ENCODE measurements at regions not wholly inside any gene's neighbourhood (a gene's known extent, or its start where the extent isn't known, plus 50 kb on each side); places are given as distances from the start of the nearest gene placed in this dataset.

- Histone ChIP-seq H2AK5ac (ENCODE audit: low read depth, low read length) (no peak overlapping the region), H4K8ac (ENCODE audit: extremely low read depth, insufficient read depth, low read length) (no peak overlapping the region), H3K36me3 (ENCODE audit: control insufficient read depth in 2 of 4, insufficient read depth in 4 of 4, low read length in 3 of 4) (no peaks in the 10 kb centered on the region), H3K4me3 (ENCODE audit: extremely low read depth in 1 of 4, insufficient read depth in 2 of 4, low read depth in 3 of 4, low read length in 4 of 4) (no peak overlapping the region), H4K91ac (replicated peaks; ENCODE audit: insufficient read length, low read length) (no peak overlapping the region), H3K27ac (ENCODE audit: low read depth, low read length) (no peak overlapping the region), H3K79me1 (ENCODE audit: low read depth, low read length) (no peaks in the 10 kb centered on the region), H3K27me3 (replicated peaks in 1 of 4; ENCODE audit: control insufficient read depth in 3 of 4, extremely low read depth in 1 of 4, insufficient read depth in 3 of 4, low read length in 3 of 4) (no peaks in the 10 kb centered on the region), H3K18ac (ENCODE audit: extremely low read depth, low read length) (no peak overlapping the region), H2AFZ (ENCODE audit: low read length) (no peak overlapping the region), H2BK20ac (ENCODE audit: low read length) (no peak overlapping the region), H2BK5ac (ENCODE audit: low read depth, low read length) (no peak overlapping the region), H3K79me2 (ENCODE audit: control insufficient read depth in 1 of 2, insufficient read depth in 2 of 2, low read length in 2 of 2) (no peaks in the 10 kb centered on the region), H3K9me3 (ENCODE audit: insufficient read depth in 2 of 2, low read depth in 1 of 2, low read length in 1 of 2) (no peaks in the 10 kb centered on the region), H2BK15ac (ENCODE audit: low read length) (no peak overlapping the region), H4K20me1 (replicated peaks in 1 of 2; ENCODE audit: control insufficient read depth in 1 of 2, insufficient read depth in 2 of 2, low read length in 2 of 2) (no peaks in the 10 kb centered on the region), H3K4me1 (replicated peaks in 1 of 4; ENCODE audit: control insufficient read depth in 3 of 4, insufficient read depth in 4 of 4, low read length in 3 of 4) (peaks cover 0 to 11% (median 3%) of the 10 kb centered on the region in 4 experiments; a peak in 4 of 7 replicates), H3K23ac (ENCODE audit: insufficient read length) (no peak overlapping the region), H3K4me2 (ENCODE audit: insufficient read depth in 1 of 2, low read depth in 2 of 2, low read length in 2 of 2) (no peak overlapping the region; a peak in 1 of 4 replicates), H2BK120ac (replicated peaks; ENCODE audit: low read depth, low read length) (no peak overlapping the region), H3K14ac (ENCODE audit: insufficient read length) (no peak overlapping the region), H3K23me2 (ENCODE audit: low read depth, low read length) (no peaks in the 10 kb centered on the region; the same call in 1 of the 2 replicates), H3K9ac (replicated peaks in 1 of 4; ENCODE audit: extremely low read depth in 1 of 4, low read depth in 3 of 4, low read length in 3 of 4) (no peak overlapping the region), H4K5ac (ENCODE audit: insufficient read length, low read depth, low read length) (no peak overlapping the region), H2BK12ac (ENCODE audit: low read depth, low read length) (no peak overlapping the region), H3K56ac (replicated peaks; ENCODE audit: insufficient read length, low read depth, low read length) (no peak overlapping the region), H3K4ac (replicated peaks; ENCODE audit: insufficient read length, low read depth, low read length) (no peak overlapping the region)
- TF ChIP-seq YY1 (IDR thresholded peaks at IDR 0.05; ENCODE audit: low read depth, low read length) (no peak), FOSL1 (IDR thresholded peaks at IDR 0.05; ENCODE audit: insufficient read depth, low read depth, low read length) (no peak), RBBP5 (IDR thresholded peaks at IDR 0.05; ENCODE audit: borderline replicate concordance, low read depth, low read length) (no peak), CTCF (IDR thresholded peaks at IDR 0.05; ENCODE audit: control extremely low read depth in 1 of 3, insufficient read depth in 1 of 3, low read depth in 1 of 3, low read length in 3 of 3) (no peak), BACH1 (IDR thresholded peaks at IDR 0.05; ENCODE audit: low read length) (no peak)
- DNase-seq (ENCODE audit: low read depth in 1 of 2, low spot score in 2 of 2) (no peak), FAIRE-seq (no peak)
- ChIA-PET CTCF (ENCODE audit: partially characterized antibody) (interaction anchor here (0.9 to 1.3 kb wide), 2 partner anchors 10 to 35 kb away, joined by 4 read pairs; no protein-coding TSS in a partner anchor), POLR2A (ENCODE audit: partially characterized antibody) (no interaction called here)
Observed at GRCh38 chr5:109998208-109998607, 308.5 kb downstream of the MAN2A1 start.
